HepG2 (cell line): ENCODE measurements at regions not wholly inside any gene's neighbourhood (a gene's known extent, or its start where the extent isn't known, plus 50 kb on each side); places are given as distances from the start of the nearest gene placed in this dataset.

ENCODE experiments used
- CTCF ChIP-seq: sonication (generic); formaldehyde crosslinking; IDR thresholded peaks from 2 replicates; pipeline ENCODE4 v1.5.0; 2020; ENCODE audit warnings: mild to moderate bottlenecking, missing genetic modification reagents, moderate library complexity
- SMC3 ChIP-seq: IDR thresholded peaks from 2 replicates; pipeline ENCODE4 v1.6.1; 2011; ENCODE audit warnings: low read length, improper control_type of control experiment
- TFAP4 ChIP-seq: sonication (generic); IDR thresholded peaks from 2 replicates; pipeline ENCODE4 v1.6.1; 2016; ENCODE audit warnings: low read depth, borderline replicate concordance
- ZNF101 ChIP-seq: sonication (generic); formaldehyde crosslinking; IDR thresholded peaks from 2 replicates; pipeline ENCODE4 v1.4.0; 2020; ENCODE audit warnings: mild to moderate bottlenecking, low read depth, missing genetic modification reagents, borderline replicate concordance
- ZNF589 ChIP-seq: sonication (generic); formaldehyde crosslinking; conservative IDR thresholded peaks from 2 replicates; pipeline ENCODE4 v1.8.0; 2022; ENCODE audit warnings: mild to moderate bottlenecking, moderate library complexity, missing genetic modification reagents
- ZNF891 ChIP-seq: sonication (generic); formaldehyde crosslinking; IDR thresholded peaks from 2 replicates; pipeline ENCODE4 v1.5.0; 2020; ENCODE audit warnings: mild to moderate bottlenecking, missing genetic modification reagents
- TF ChIP-seq, protein P1 (sequence below): sonication (generic); formaldehyde crosslinking; IDR thresholded peaks from 2 replicates; pipeline ENCODE4 v1.4.0; 2020; ENCODE audit warnings: missing genetic modification reagents

GRCh38 chr2:201949181-201949926 is 84.3 kb upstream of the FZD7 start:
- no peak for TF ChIP-seq ZNF589
- TF ChIP-seq CTCF (CRISPR knock-in tag), result no peak
- TF ChIP-seq TFAP4, result no peak
- TF ChIP-seq, protein P1, sequence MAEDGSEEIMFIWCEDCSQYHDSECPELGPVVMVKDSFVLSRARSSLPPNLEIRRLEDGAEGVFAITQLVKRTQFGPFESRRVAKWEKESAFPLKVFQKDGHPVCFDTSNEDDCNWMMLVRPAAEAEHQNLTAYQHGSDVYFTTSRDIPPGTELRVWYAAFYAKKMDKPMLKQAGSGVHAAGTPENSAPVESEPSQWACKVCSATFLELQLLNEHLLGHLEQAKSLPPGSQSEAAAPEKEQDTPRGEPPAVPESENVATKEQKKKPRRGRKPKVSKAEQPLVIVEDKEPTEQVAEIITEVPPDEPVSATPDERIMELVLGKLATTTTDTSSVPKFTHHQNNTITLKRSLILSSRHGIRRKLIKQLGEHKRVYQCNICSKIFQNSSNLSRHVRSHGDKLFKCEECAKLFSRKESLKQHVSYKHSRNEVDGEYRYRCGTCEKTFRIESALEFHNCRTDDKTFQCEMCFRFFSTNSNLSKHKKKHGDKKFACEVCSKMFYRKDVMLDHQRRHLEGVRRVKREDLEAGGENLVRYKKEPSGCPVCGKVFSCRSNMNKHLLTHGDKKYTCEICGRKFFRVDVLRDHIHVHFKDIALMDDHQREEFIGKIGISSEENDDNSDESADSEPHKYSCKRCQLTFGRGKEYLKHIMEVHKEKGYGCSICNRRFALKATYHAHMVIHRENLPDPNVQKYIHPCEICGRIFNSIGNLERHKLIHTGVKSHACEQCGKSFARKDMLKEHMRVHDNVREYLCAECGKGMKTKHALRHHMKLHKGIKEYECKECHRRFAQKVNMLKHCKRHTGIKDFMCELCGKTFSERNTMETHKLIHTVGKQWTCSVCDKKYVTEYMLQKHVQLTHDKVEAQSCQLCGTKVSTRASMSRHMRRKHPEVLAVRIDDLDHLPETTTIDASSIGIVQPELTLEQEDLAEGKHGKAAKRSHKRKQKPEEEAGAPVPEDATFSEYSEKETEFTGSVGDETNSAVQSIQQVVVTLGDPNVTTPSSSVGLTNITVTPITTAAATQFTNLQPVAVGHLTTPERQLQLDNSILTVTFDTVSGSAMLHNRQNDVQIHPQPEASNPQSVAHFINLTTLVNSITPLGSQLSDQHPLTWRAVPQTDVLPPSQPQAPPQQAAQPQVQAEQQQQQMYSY (CRISPR knock-in tag), result no peak
- TF ChIP-seq ZNF891 (CRISPR knock-in tag), result no peak
- no peak for TF ChIP-seq ZNF101
- TF ChIP-seq SMC3, result no peak
